ENCODE measurements at regions not wholly inside any gene's neighbourhood (a gene's known extent, or its start where the extent isn't known, plus 50 kb on each side); places are given as distances from the start of the nearest gene placed in this dataset.
"Not testable (repeated sequence)": the region's sequence is repeated elsewhere in the genome, so short reads cannot be mapped to it uniquely, and the experiment has no call there.

DNA sequence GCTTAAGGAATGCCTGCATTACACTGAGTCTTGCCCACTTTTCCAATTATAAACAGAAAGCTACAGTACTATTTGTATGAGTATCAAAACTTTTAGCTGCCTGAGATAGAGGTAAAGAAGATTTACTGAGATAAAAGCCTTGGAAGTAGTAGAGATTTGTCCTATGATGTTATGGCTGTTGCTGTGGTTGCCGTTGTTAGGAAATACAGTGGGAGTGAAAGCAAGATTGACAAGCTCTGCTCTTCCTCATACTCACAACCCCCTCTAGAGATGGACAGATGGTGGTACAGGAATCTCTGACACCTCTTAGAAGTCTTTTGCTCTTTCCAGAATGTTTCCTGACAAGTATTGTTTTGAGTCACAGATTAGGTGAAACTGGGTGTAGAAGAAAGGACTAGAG is 242.5 kb downstream of the RPIA start:
- no peaks in the 10 kb centered on the region for H3K36me3 ChIP-seq (replicated peaks)
- H3K4me3 ChIP-seq (ENCODE audit: low read depth, low read length), result no peak overlapping the region
- DNase-seq, result peak; percentile 12
- H3K27me3 ChIP-seq (replicated peaks), result no peaks in the 10 kb centered on the region
- no peak overlapping the region for H3K27ac ChIP-seq
- TF ChIP-seq, protein P1, sequence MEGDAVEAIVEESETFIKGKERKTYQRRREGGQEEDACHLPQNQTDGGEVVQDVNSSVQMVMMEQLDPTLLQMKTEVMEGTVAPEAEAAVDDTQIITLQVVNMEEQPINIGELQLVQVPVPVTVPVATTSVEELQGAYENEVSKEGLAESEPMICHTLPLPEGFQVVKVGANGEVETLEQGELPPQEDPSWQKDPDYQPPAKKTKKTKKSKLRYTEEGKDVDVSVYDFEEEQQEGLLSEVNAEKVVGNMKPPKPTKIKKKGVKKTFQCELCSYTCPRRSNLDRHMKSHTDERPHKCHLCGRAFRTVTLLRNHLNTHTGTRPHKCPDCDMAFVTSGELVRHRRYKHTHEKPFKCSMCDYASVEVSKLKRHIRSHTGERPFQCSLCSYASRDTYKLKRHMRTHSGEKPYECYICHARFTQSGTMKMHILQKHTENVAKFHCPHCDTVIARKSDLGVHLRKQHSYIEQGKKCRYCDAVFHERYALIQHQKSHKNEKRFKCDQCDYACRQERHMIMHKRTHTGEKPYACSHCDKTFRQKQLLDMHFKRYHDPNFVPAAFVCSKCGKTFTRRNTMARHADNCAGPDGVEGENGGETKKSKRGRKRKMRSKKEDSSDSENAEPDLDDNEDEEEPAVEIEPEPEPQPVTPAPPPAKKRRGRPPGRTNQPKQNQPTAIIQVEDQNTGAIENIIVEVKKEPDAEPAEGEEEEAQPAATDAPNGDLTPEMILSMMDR (IDR thresholded peaks at IDR 0.05; ENCODE audit: low read depth, low read length, missing control alignments), result no peak
- in situ Hi-C loops (cut with HindIII; ENCODE audit: low pct_ligation_motif_present, low sequenced_read_pairs), result no loop called here

DNA sequence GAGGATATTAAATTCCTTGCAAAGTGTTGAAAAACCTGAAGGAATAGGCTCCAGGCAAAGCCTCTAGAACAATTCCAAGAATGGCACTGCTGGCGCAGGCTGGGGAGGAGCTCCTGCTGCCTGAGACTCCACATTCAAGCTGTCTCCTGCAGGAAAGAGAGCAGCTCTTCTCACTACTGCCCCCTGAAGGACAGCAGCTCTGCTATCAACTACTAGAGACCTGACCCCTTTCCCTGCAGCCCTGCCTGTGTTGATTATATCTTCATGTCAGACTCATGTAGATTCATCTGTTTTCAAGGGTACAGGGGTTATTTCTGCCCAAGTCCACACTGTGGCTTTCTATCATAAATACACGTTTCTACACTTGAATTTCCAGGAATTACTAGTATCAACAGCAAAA is 249.7 kb downstream of the RPIA start:
- H3K36me3 ChIP-seq (replicated peaks); H3K27me3 ChIP-seq (replicated peaks); in situ Hi-C loops (cut with HindIII; ENCODE audit: low pct_ligation_motif_present, low sequenced_read_pairs); DNase-seq; H3K27ac ChIP-seq; H3K4me3 ChIP-seq (ENCODE audit: low read depth, low read length): not testable (repeated sequence)

DNA sequence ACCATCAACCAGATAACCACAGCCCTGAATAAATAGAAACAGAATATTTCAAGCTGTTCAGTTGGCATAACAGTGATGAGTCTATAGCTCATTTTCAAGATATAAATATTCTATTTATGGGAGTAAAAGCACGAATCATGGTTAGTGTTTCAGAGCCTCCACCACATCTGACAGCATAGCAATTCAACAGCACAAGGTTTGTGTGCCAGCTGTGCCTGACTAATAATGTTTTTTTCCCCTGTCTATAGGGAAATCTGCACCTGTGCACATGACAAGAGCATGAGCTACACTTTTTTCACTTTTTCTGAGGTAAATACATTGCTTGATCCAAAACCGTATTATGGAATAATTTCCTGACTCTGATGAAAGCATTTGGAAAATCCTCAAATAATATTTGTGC is 251.3 kb downstream of the RPIA start:
- Histone ChIP-seq H3K4me3 (ENCODE audit: low read depth, low read length) (no peak overlapping the region), H3K36me3 (replicated peaks) (no peaks in the 10 kb centered on the region), H3K27ac (no peak overlapping the region), H3K27me3 (replicated peaks) (no peaks in the 10 kb centered on the region)
- in situ Hi-C loops (cut with HindIII; ENCODE audit: low pct_ligation_motif_present, low sequenced_read_pairs), result no loop called here
- TF ChIP-seq, protein P1 (IDR thresholded peaks at IDR 0.05; ENCODE audit: low read depth, low read length, missing control alignments), result no peak
- no peak for DNase-seq

DNA sequence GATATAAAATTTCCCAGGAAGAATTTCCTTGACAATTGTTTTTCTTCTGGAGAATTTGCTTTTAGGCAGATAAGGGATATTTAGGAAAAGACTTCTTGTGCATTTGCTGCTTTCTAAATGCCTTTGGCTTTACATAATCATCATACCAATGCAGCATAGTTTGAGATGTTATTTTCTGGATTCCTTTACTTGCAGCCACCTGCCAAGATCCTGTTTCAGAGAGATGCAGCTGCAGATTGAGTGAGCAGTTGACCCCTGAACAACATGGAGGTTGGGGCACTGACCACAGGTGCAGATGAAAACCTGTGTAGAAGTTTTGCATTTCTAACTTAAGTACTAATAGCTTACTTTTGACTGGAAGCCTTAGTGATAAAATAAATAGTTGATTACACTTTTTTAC is 257.9 kb downstream of the RPIA start:
- TF ChIP-seq, protein P1 (IDR thresholded peaks at IDR 0.05; ENCODE audit: low read depth, low read length, missing control alignments), result no peak
- Histone ChIP-seq H3K4me3 (ENCODE audit: low read depth, low read length) (no peak overlapping the region), H3K27me3 (replicated peaks) (no peaks in the 10 kb centered on the region), H3K36me3 (replicated peaks) (no peaks in the 10 kb centered on the region), H3K27ac (no peak overlapping the region)
- DNase-seq, result no peak
- in situ Hi-C loops (cut with HindIII; ENCODE audit: low pct_ligation_motif_present, low sequenced_read_pairs), result no loop called here

DNA sequence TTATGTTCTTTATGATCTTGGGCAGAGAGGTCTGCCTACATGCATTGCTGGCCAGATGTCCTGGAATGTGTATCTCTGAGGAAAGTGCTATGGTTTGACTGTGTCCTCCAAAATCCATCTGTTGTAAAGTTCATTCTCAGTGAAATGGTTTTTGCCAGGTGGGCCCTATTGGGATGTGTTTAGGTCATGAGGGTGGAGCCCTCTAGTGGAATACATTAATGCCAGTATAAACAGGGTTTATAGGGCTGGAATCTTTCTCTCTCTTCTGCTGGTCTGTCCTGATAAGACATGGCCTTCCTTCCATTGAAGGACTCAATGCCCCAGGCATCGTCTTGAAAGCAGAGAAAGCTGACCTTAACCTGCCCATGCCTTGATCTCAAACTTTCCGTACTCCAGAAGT is 258.5 kb downstream of the RPIA start:
- no peak for DNase-seq
- TF ChIP-seq, protein P1 (IDR thresholded peaks at IDR 0.05; ENCODE audit: low read depth, low read length, missing control alignments), result no peak
- H3K27ac ChIP-seq, result no peak overlapping the region
- in situ Hi-C loops (cut with HindIII; ENCODE audit: low pct_ligation_motif_present, low sequenced_read_pairs), result no loop called here
- H3K4me3 ChIP-seq (ENCODE audit: low read depth, low read length), result no peak overlapping the region
- no peaks in the 10 kb centered on the region for H3K27me3 ChIP-seq (replicated peaks)
- H3K36me3 ChIP-seq (replicated peaks), result no peaks in the 10 kb centered on the region

DNA sequence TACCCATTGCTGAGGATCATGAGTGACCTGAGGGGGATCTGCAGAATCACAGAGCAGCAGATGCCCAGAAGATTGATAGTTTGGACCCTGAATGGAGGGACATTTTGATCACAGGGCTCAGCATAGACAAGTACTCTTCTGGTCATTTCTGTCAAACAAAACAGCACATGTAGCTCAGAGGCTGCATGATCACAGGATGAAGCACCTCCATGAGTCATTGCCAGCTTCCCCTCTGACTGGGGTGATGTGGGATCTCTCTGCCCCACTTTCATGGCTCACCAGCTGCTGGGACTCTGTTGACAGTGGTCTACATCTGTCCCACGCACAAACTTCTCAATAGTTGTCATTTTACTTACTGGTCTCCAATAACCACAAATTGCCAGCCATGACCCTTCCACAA is 264.1 kb downstream of the RPIA start:
- in situ Hi-C loops (cut with HindIII; ENCODE audit: low pct_ligation_motif_present, low sequenced_read_pairs), result no loop called here

More for the DNA sequence above, 264.1 kb downstream of the RPIA start:
- Histone ChIP-seq H3K27ac (no peak overlapping the region), H3K36me3 (replicated peaks) (no peaks in the 10 kb centered on the region), H3K4me3 (ENCODE audit: low read depth, low read length) (no peak overlapping the region), H3K27me3 (replicated peaks) (no peaks in the 10 kb centered on the region)
- TF ChIP-seq, protein P1 (IDR thresholded peaks at IDR 0.05; ENCODE audit: low read depth, low read length, missing control alignments), result no peak
- DNase-seq, result no peak

All from brain microvascular endothelial cell (primary cell).